K562 (cell line): ENCODE measurements at regions not wholly inside any gene's neighbourhood (a gene's known extent, or its start where the extent isn't known, plus 50 kb on each side); places are given as distances from the start of the nearest gene placed in this dataset.

Source experiments
- ATAC-seq: fragments of 200-7000 bp; cut with Tn5 transposase; 3 replicates; pipeline ENCODE4 v1.9.1; 2020; ENCODE audit warnings: moderate library complexity
- BruUV-seq: library from RNA; stranded (reverse); fragments of 400-500 nt; replicated peaks from 2 replicates; lab custom pipeline; 2021; lab: Mats Ljungman, UMichigan
- CTCF ChIA-PET: fragments of 300-600 bp; formaldehyde crosslinking; extraction: SDS; loops from one replicate; lab custom pipeline; 2021; ENCODE audit warnings: low intra/inter-chr PET ratio; lab: Yijun Ruan, JAX
- POLR2A ChIA-PET: fragments of 300-600, 350-650 bp; sonication (Branson Sonifier 250); formaldehyde crosslinking; extraction: SDS; loops from one replicate; lab custom pipeline; 2021; ENCODE audit warnings: antibody characterized with exemption, inconsistent platforms; lab: Yijun Ruan, JAX
- DNase-seq, 4 experiments: peaks; one replicate each; pipeline versions ENCODE4 v3.0.0 to v3.0.0-alpha.2; 2011 to 2018; ENCODE audit warnings: low spot score in 3 of 4, mixed read lengths in 3 of 4; ENCODE audit errors: extremely low read depth in 1 of 4
- FAIRE-seq: peaks from 2 replicates; lab custom pipeline; 2011; peaks lifted over from hg19 to GRCh38; lab: Jason Lieb, UNC
- H2AFZ ChIP-seq: 2 replicates; pipeline ENCODE4 v1.6.0; 2011; ENCODE audit warnings: low read depth, low read length, control low read depth, inconsistent platforms
- H3K27ac ChIP-seq: fragments of 200-600 bp; 3 replicates; pipeline ENCODE4 v1.8.0; 2011; ENCODE audit warnings: low read depth, mild to moderate bottlenecking, control low read depth, inconsistent platforms, low read length, moderate library complexity, mixed read lengths; ENCODE audit errors: extremely low read depth
- H3K27me3 ChIP-seq, 2 experiments: fragments of 300-600 bp in 1 of 2; 2 replicates in 1 of 2; 3 replicates in 1 of 2; pipeline versions ENCODE4 v1.6.0 to v1.8.0; 2011; ENCODE audit warnings: inconsistent platforms in 2 of 2, low read length in 2 of 2, mild to moderate bottlenecking in 1 of 2, mixed read lengths in 1 of 2, moderate library complexity in 1 of 2; ENCODE audit not compliant: control insufficient read depth in 2 of 2, insufficient read depth in 2 of 2
- H3K36me3 ChIP-seq: fragments of 300-600 bp; 3 replicates; pipeline ENCODE4 v1.8.0; 2011; ENCODE audit warnings: mild to moderate bottlenecking, low read length, inconsistent platforms; ENCODE audit not compliant: control insufficient read depth, insufficient read depth
- H3K4me1 ChIP-seq, 2 experiments: fragments of 200-600 bp in 1 of 2; replicated peaks in 1 of 2; 2 replicates in 1 of 2; 3 replicates in 1 of 2; pipeline versions ENCODE4 v1.5.1 to v1.8.0; 2011; ENCODE audit warnings: inconsistent platforms in 2 of 2, low read length in 2 of 2, mild to moderate bottlenecking in 1 of 2, mixed read lengths in 1 of 2, moderate library complexity in 1 of 2; ENCODE audit not compliant: control insufficient read depth in 2 of 2, insufficient read depth in 2 of 2
- H3K4me2 ChIP-seq: 2 replicates; pipeline ENCODE4 v1.6.1; 2011; ENCODE audit warnings: low read length, control low read depth, inconsistent platforms, mixed read lengths; ENCODE audit not compliant: insufficient read depth
- H3K4me3 ChIP-seq: fragments of 200-600 bp; sonication (generic), shearing (Covaris generic); 2 replicates; pipeline ENCODE4 v1.5.1; 2016; ENCODE audit warnings: control low read depth, inconsistent platforms
- H3K79me2 ChIP-seq: fragments of 200-600 bp; 3 replicates; pipeline ENCODE4 v1.8.0; 2011; ENCODE audit warnings: low read length, inconsistent platforms; ENCODE audit not compliant: control insufficient read depth, insufficient read depth
- H3K9ac ChIP-seq, 2 experiments: 2 replicates each; pipeline versions ENCODE4 v1.6.0 to v1.6.1; 2011; ENCODE audit warnings: low read depth in 2 of 2, low read length in 2 of 2, control low read depth in 1 of 2, inconsistent platforms in 1 of 2, mild to moderate bottlenecking in 1 of 2, mixed read lengths in 1 of 2; ENCODE audit not compliant: insufficient read depth in 1 of 2
- H3K9me1 ChIP-seq: one replicate; pipeline ENCODE4 v1.6.0; 2011; ENCODE audit warnings: inconsistent platforms, mild to moderate bottlenecking, low read length, moderate library complexity; ENCODE audit not compliant: control insufficient read depth, insufficient read depth
- H3K9me3 ChIP-seq: replicated peaks from 2 replicates; pipeline ENCODE4 v1.5.1; 2011; ENCODE audit warnings: low read depth, low read length, inconsistent platforms; ENCODE audit not compliant: control insufficient read depth, insufficient read depth
- H4K20me1 ChIP-seq: replicated peaks from 2 replicates; pipeline ENCODE4 v1.6.1; 2011; ENCODE audit warnings: low read length, inconsistent platforms, mixed read lengths; ENCODE audit not compliant: control insufficient read depth, insufficient read depth
- BHLHE40 ChIP-seq: IDR thresholded peaks from 2 replicates; pipeline ENCODE4 v1.6.1; 2011; ENCODE audit warnings: low read length, improper control_type of control experiment
- CBFA2T2 ChIP-seq: fragments of 450-650 bp; conservative IDR thresholded peaks from 2 replicates; pipeline ENCODE4 v1.6.1; 2017; ENCODE audit warnings: mild to moderate bottlenecking
- E2F3 ChIP-seq: fragments of 250-450 bp; sonication (Bioruptor Pico); IDR thresholded peaks from 2 replicates; pipeline ENCODE4 v1.4.0; 2020; ENCODE audit warnings: mild to moderate bottlenecking
- FOXP4 ChIP-seq: sonication (generic); formaldehyde crosslinking; IDR thresholded peaks from 2 replicates; pipeline ENCODE4 v1.8.0; 2022; ENCODE audit warnings: mild to moderate bottlenecking, missing genetic modification reagents, borderline replicate concordance
- ILF3 ChIP-seq: fragments of 450-650 bp; IDR thresholded peaks from 2 replicates; pipeline ENCODE4 v1.6.1; 2018; ENCODE audit warnings: antibody characterized with exemption, mild to moderate bottlenecking, moderate library complexity, borderline replicate concordance
- MBD2 ChIP-seq: sonication (generic); IDR thresholded peaks from 2 replicates; pipeline ENCODE4 v1.6.1; 2016; ENCODE audit warnings: low read depth, borderline replicate concordance
- RFX1 ChIP-seq: fragments of 450-650 bp; IDR thresholded peaks from 2 replicates; pipeline ENCODE4 v1.6.1; 2016; ENCODE audit warnings: mild to moderate bottlenecking, moderate library complexity
- TRIM28 ChIP-seq: fragments of 450-650 bp; IDR thresholded peaks from 2 replicates; pipeline ENCODE4 v1.6.1; 2017
- USF1 ChIP-seq: sonication (generic); formaldehyde crosslinking; IDR thresholded peaks from 2 replicates; pipeline ENCODE4 v1.9.0; 2022; ENCODE audit warnings: mild to moderate bottlenecking, missing genetic modification reagents
- USF2 ChIP-seq: sonication (generic); formaldehyde crosslinking; IDR thresholded peaks from 2 replicates; pipeline ENCODE4 v1.5.0; 2020; ENCODE audit warnings: missing genetic modification reagents
- ZFP91 ChIP-seq: sonication (generic); formaldehyde crosslinking; IDR thresholded peaks from 2 replicates; pipeline ENCODE4 v1.8.0; 2022; ENCODE audit warnings: mild to moderate bottlenecking, missing genetic modification reagents
- ZNF695 ChIP-seq: fragments of 450-650 bp; formaldehyde crosslinking; IDR thresholded peaks from 2 replicates; pipeline ENCODE4 v1.4.0; 2020; ENCODE audit warnings: mild to moderate bottlenecking, moderate library complexity
- WGBS: fragments of 100-300 bp; shearing (Covaris generic); methylation state at CpG from one replicate; pipeline ENCODE4 v1.1.6; 2016; ENCODE audit warnings: low coverage, mixed read lengths; ENCODE audit not compliant: insufficient coverage; ENCODE audit errors: missing lambda C conversion rate; 5-methylcytosine and 5-hydroxymethylcytosine counted together
- in situ Hi-C: fragments of 300-500 bp; cut with MboI; formaldehyde crosslinking; loops from 4 replicates; pipeline ENCODE4 v1.15.0; 2018; ENCODE audit warnings: inconsistent platforms, mixed read lengths
- intact Hi-C: fragments of 100-400 bp; cut with micrococcal nuclease; formaldehyde crosslinking; loops from 2 replicates; pipeline ENCODE4 v1.14.2; 2022
- TF ChIP-seq, protein P1 (sequence below), 3 experiments: IDR thresholded peaks in 2 of 3; conservative IDR thresholded peaks in 1 of 3; 2 replicates each; pipeline ENCODE4 v1.5.1; 2011 to 2012; ENCODE audit warnings: low read length in 3 of 3, mild to moderate bottlenecking in 3 of 3, control low read depth in 2 of 3, improper control_type of control experiment in 1 of 3, inconsistent platforms in 1 of 3, low read depth in 1 of 3, mixed read lengths in 1 of 3, moderate library complexity in 1 of 3; ENCODE audit not compliant: insufficient read depth in 2 of 3
- TF ChIP-seq, protein P2 (sequence below): fragments of 450-650 bp; formaldehyde crosslinking; IDR thresholded peaks from 2 replicates; pipeline ENCODE4 v1.4.0; 2022; ENCODE audit warnings: missing genetic modification characterization

DNA sequence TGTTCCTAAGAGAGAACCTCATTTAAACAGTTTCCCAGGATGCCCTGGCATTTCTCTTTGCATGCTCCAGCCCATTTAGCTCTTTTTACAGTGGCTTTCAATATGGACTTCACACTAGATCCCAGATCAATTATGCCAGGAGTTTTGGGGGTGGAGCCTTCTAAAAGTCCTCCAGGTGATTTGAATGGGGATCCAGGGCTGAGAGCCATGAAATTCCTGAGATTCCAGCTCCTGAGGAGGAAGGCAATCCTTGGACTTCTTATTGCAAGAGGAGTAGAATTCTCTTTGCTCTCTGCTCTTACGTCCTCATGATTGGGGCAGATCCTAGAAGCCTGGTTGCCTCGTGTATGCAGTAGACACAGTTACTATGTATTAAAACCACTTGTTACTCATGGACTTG lies 184.2 kb downstream of the DHX35 start:
- Histone ChIP-seq H3K36me3 (no peaks in the 10 kb centered on the region), H3K27me3 (peaks cover 0 to 5% of the 10 kb centered on the region in 2 experiments; a peak in 1 of 5 replicates), H2AFZ (no peak overlapping the region), H3K9ac (no peak overlapping the region), H3K79me2 (no peaks in the 10 kb centered on the region), H3K9me3 (no peaks in the 10 kb centered on the region), H3K4me2 (no peak overlapping the region), H3K9me1 (peaks cover 5% of the 10 kb centered on the region), H3K4me1 (no peaks in the 10 kb centered on the region), H3K27ac (no peak overlapping the region), H3K4me3 (no peak overlapping the region), H4K20me1 (no peaks in the 10 kb centered on the region)
- in situ Hi-C loops, result no loop called here
- POLR2A ChIA-PET, result no interaction called here
- BruUV-seq, result no TSS peak
- ATAC-seq, result no peak
- no peak for TF ChIP-seq E2F3 (CRISPR knock-in tag)
- no peak for TF ChIP-seq BHLHE40
- TF ChIP-seq ZFP91 (CRISPR knock-in tag), result no peak
- TF ChIP-seq USF2 (CRISPR knock-in tag), result no peak
- no peak for TF ChIP-seq RFX1
- TF ChIP-seq MBD2, result no peak
- TF ChIP-seq ZNF695, result no peak
- TF ChIP-seq, protein P1, sequence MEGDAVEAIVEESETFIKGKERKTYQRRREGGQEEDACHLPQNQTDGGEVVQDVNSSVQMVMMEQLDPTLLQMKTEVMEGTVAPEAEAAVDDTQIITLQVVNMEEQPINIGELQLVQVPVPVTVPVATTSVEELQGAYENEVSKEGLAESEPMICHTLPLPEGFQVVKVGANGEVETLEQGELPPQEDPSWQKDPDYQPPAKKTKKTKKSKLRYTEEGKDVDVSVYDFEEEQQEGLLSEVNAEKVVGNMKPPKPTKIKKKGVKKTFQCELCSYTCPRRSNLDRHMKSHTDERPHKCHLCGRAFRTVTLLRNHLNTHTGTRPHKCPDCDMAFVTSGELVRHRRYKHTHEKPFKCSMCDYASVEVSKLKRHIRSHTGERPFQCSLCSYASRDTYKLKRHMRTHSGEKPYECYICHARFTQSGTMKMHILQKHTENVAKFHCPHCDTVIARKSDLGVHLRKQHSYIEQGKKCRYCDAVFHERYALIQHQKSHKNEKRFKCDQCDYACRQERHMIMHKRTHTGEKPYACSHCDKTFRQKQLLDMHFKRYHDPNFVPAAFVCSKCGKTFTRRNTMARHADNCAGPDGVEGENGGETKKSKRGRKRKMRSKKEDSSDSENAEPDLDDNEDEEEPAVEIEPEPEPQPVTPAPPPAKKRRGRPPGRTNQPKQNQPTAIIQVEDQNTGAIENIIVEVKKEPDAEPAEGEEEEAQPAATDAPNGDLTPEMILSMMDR (IDR thresholded peaks at IDR 0.05 in 2 of 3, conservative IDR thresholded peaks at IDR 0.05 in 1 of 3; ENCODE audit: insufficient read depth in 2 of 3, low read depth in 1 of 3, low read length in 3 of 3), result no peak
- no peak for TF ChIP-seq USF1 (CRISPR knock-in tag)
- no peak for TF ChIP-seq ILF3
- TF ChIP-seq, protein P2, sequence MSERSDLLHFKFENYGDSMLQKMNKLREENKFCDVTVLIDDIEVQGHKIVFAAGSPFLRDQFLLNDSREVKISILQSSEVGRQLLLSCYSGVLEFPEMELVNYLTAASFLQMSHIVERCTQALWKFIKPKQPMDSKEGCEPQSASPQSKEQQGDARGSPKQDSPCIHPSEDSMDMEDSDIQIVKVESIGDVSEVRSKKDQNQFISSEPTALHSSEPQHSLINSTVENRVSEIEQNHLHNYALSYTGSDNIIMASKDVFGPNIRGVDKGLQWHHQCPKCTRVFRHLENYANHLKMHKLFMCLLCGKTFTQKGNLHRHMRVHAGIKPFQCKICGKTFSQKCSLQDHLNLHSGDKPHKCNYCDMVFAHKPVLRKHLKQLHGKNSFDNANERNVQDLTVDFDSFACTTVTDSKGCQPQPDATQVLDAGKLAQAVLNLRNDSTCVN, result no peak
- no peak for TF ChIP-seq CBFA2T2
- no peak for TF ChIP-seq FOXP4
- TF ChIP-seq TRIM28, result no peak
- intact Hi-C loops, result no loop called here
- CTCF ChIA-PET, result interaction anchor here (0.6 kb wide), 1 partner anchor 26 kb away, joined by 3 read pairs; no protein-coding TSS in a partner anchor
- no peak for DNase-seq
- WGBS, result 0% methylated on average over 2 of the region's 2 CpGs
- FAIRE-seq, result no peak
